NCI-H2227 (cell line): ENCODE measurements at regions not wholly inside any gene's neighbourhood (a gene's known extent, or its start where the extent isn't known, plus 50 kb on each side); places are given as distances from the start of the nearest gene placed in this dataset.

Source experiments
- DNase-seq: peaks from one replicate; lab custom pipeline; 2025; ENCODE audit not compliant: unreplicated experiment; lab: John Stamatoyannopoulos, UW

DNA sequence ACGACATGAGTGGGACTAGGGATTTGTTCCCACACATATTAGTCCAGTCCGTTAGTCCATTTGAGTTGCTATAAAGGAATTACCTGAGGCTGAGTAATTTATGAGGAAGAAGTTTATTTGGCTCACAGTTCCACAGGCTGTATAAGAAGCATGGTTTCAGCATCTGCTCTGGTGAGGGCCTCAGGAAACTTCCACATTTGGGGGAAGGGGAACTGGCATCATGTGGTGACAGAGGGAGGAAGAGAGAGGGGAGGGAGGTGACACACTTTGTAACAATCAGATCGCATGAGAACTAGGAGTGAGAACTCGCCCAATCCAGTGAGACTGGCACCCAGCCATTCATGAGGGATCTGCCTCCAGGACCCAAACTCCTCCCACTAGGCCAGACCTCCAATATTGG is 769.9 kb upstream of the ROBO1 start:
- no peak for DNase-seq

DNA sequence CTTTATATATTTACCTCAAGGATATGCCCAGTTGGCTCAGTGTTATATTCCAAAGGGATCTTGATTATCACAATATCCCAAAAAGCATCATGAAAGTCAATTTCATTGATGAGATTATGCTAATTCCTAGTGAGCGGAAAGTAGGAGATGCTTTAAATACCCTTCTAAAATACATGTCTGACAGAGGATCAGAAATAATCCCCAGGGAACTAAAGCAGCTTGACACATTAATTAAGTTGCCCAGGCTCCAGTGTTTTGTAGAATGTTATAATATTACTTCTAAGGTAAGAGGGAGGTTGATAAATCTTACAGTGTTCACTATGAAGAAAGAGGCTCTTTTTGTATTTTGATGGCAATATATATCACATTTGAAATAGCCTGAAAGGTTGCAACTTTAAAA is 767.5 kb upstream of the ROBO1 start:
- no peak for DNase-seq

- DNase-seq = no peak
Measured at GRCh38 chr3:80533553-80533952, 765.8 kb upstream of the ROBO1 start.

- DNase-seq = no peak
Measured at GRCh38 chr3:80526153-80526552, 758.4 kb upstream of the ROBO1 start.

- DNase-seq = no peak
Measured at GRCh38 chr3:80521081-80521480, 753.3 kb upstream of the ROBO1 start.

DNA sequence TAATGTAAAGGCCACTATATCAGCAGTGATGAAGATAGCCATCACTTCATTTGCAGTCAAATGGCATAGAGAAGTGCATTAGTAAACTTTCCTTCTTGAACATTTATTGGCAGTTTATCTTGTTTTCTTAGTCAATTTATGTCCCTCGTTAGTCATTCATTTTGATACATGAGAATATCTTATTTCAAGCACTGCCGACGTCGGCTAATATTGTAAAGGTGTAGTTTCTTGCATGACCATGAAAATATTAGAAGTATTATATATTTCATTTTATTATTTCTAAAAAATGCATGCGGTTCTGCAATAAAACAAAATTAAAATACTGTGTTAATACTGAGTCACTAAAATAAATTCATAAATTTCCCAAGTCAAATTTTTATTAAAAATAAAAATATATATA is 751.6 kb upstream of the ROBO1 start:
- no peak for DNase-seq

- no peak for DNase-seq
Measured at GRCh38 chr3:80496452-80496851, 728.7 kb upstream of the ROBO1 start.

GRCh38 chr3:80492162-80492561 is 724.4 kb upstream of the ROBO1 start:
- DNase-seq = no peak

- DNase-seq = no peak
Measured at GRCh38 chr3:80472961-80473360, 705.2 kb upstream of the ROBO1 start.

DNA sequence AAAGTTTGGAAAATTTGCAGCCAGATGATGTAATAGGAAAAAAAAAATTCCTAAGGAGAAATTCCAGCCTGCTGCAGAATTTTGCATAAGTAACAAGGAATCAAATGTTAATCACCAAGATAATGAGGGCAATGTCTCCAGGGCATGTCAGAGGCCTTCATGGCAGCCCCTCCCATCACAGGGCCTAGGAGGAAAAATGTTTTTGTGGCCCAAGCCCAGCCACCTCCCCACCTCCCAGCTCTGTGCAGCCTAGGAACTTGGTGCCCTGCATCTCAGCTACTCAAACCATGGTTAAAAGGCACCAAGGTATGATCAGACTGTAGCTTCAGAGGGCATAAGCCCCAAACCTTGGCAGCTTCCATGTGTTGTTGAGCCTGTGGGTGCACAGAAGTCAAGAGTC is 704.7 kb upstream of the ROBO1 start:
- no peak for DNase-seq

GRCh38 chr3:80470433-80470832 is 702.6 kb upstream of the ROBO1 start:
- DNase-seq = no peak

GRCh38 chr3:80465746-80466145 is 697.9 kb upstream of the ROBO1 start:
- DNase-seq = no peak

DNA sequence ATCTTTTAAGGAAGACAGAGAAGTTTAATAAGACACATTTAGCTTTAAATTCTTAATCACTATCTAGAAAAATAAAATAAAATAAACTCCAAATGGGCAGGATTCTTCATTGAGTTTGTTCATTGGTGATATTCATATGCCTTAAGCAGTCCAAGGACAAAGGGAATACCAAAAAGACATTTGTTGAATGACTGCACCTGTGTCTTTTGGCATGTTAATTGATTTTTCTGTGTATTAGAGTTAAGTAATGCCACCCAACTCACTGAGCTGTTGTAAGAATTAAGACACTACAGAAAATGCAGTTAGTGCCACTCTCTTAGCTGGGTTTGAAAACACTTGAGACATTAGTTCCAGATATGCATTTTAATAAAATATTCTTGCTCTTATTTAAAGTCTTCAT is 683.6 kb upstream of the ROBO1 start:
- DNase-seq = no peak

DNA sequence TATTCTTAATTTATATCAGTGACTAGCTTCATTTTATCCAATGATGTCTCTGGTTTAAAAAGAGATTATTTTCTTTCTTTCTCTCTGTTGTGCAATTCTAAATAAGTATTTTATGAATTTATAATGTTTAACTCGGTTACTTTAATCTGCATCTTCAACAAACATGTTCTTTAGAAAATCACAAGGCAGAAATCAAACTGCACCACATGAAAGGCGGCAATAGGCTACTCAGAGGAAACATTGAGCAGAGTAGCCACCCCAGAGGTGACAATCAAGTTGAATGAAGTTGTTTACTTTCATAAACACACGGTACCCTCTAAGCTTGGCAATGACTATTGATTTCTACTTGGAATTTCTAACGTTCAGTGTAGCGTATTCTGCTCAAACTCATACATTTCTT is 677.8 kb upstream of the ROBO1 start:
- no peak for DNase-seq

DNA sequence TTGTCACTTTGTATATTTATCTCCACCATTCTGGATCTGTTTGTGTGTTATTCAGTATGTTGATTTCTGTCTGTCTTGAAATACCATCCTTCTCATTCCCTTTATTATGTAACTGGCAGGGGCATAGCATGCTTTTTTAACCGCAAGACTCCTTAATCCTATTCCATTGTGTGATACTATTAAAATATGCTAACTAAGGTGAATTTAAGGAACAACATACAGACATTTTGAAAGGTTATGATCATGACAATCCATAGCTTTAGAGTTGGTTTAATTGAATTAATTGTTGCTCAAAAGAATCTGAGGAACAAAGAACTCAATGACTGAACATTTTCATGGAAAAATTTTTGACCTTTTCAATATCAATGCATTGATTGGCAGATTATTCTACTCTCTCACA is 677.3 kb upstream of the ROBO1 start:
- no peak for DNase-seq

GRCh38 chr3:80439490-80439889 is 671.7 kb upstream of the ROBO1 start:
- DNase-seq = no peak

GRCh38 chr3:80434366-80434765 is 666.6 kb upstream of the ROBO1 start:
- DNase-seq = no peak

DNA sequence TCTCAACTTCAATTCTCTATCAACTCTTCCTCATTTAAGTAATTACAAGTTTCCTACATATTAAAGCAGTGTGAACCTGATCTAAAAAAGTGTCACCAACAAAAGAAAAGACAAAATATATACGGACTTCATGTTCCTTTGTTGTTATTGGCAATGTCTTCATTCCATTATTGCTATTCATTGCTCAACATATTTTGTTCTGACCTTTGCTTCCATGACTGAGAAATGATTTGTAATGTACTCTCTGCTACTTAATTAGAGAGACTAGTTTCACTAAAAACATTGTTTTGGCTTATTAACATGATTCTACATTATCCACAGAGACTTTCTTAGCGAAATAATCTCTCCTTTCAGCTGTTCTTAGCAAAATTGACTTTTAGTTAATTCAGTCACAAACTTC is 657.2 kb upstream of the ROBO1 start:
- no peak for DNase-seq

DNA sequence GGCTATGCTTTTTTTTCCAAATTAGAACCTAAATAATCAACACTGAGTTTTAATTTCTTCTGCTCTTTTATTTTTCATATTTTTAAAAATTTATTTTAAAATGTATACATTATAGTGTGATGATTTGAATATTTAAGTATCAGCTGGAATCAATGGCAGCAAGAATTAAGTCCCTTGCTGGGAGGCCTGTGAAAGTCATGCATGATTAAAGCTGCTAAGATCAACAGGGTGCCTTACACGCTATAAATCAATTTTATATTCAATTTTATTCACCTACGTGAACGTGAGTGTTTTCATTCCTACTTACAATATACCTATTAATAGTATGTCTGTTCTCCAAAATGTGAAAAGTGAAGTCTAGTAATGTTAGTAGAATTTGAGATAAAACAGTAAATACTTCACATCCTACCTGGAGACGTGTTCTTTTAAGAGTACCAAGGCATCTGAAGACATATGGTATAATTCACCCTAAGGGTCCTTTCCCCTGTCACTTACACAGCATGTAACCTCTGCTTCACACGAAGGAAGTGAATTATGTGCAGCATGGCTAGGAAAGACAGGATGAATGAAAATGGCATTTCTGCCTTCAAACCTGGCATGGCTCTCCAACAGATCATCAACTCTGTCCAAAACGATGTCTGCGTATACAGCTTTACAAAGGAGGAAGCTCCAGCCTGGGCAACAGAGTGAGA is 640.4 kb upstream of the ROBO1 start:
- DNase-seq = peak; percentile 10

DNA sequence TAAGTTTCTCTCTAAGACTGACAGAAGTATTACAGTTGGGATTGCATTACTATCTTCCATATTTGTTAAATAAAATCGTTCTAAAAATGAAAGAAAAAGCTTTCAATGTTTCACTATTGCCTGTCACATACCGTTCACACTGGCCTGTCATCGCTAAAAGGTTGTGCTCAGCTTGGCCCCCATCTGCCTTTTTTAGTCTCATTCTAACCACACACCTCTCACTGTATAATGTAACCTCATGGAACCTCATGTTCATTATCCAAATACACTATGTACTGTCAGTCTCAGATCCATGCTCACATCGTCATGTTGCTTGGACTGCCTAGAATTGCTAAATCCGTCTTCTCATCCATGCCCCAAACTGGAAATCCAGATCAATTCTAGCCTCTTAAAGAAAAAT is 637.8 kb upstream of the ROBO1 start:
- DNase-seq = no peak

DNA sequence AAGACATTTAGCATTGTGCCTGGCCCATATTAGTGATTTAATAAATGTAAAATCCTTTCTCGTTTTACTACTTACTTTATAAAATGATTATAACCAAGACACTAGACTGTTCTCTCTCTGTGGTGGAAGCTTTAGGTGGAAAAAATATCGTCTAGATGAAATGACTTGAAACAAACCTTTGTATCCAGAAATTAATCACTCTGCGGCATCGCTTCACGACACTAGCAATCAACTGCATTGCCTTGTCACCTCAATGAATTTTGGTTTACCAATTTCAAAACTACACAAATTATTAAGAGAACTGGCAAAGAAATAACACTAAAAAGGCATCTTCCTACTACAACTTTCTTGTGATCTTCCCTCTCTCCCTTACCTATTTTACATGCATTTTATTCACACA is 627.2 kb upstream of the ROBO1 start:
- DNase-seq = no peak

DNA sequence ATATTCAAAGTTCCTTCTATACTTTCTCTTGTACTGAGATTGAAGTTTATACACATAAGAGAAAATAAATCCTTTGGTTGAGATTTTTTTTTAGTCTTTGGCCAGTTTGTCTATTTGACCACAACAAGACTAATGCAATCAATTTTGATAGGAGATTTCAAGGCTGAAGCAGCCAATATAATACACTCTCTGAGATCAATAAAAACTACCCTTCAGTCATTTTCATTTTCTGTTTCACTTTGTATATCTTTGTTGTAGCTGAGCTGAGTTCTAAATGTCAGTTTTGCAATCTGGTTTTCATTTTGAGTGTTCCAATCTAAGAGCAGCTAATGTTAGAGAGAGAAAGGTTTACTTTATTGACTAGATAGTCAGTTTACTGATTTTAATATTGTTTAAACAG is 623.8 kb upstream of the ROBO1 start:
- DNase-seq = no peak

GRCh38 chr3:80384811-80385210 is 617.0 kb upstream of the ROBO1 start:
- no peak for DNase-seq

- DNase-seq = no peak
Measured at GRCh38 chr3:80374423-80374822, 606.6 kb upstream of the ROBO1 start.
